HG02938 (cell line): ENCODE measurements at regions not wholly inside any gene's neighbourhood (a gene's known extent, or its start where the extent isn't known, plus 50 kb on each side); places are given as distances from the start of the nearest gene placed in this dataset.
"Not testable (repeated sequence)": the region's sequence is repeated elsewhere in the genome, so short reads cannot be mapped to it uniquely, and the experiment has no call there.

ENCODE experiments used
- ATAC-seq: cut with Tn5 transposase; IDR thresholded peaks from one replicate; pipeline ENCODE4 v1.9.1; 2021; ENCODE audit warnings: mild to moderate bottlenecking, moderate library complexity; ENCODE audit not compliant: unreplicated experiment

DNA sequence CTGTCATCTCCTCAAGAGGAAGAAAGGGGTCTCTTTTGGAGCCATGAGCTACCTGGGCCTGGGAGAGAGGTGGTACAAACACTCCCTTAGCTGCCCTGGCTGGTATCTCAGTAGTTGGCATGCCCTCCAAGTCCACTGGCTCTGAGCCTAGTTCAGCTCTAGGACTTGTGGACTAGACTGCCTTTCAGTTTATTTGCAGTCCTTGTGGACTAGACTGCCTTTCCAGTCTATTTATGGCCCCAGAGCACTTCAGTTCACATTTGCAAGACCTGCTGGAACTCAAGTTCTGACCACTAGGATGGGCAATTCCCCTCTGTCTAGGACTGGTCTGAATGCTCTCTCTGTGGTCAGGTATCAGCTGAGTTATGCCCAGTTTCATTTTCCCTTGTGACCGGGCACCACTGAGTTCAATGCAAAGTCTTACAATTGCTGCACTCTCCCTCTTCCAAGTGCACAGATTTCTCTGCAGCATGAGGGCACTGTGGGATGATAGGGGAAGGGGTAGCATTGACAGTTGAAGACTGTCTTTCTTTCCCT is 1019.0 kb downstream of the TAF11L14 start:
- ATAC-seq = peak; percentile 83

DNA sequence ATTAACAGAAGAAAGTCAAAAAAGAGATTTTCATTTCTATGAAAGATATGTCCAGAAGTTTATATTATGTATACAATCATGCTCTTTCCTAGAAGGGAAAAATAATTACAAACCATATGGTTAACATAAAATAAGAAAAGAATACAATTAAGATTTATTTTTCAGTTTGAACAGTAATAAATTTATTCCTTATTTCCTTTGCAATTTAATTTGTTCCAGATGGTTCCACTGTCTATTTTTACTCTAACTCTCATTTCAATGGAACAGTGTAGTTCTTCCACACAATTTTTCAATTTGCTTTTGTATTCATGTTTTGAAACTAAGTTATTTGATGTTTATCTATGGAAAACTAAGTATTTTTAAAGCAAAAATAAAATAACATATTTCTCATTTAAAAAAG is 1026.3 kb downstream of the TAF11L14 start:
- ATAC-seq = no peak

DNA sequence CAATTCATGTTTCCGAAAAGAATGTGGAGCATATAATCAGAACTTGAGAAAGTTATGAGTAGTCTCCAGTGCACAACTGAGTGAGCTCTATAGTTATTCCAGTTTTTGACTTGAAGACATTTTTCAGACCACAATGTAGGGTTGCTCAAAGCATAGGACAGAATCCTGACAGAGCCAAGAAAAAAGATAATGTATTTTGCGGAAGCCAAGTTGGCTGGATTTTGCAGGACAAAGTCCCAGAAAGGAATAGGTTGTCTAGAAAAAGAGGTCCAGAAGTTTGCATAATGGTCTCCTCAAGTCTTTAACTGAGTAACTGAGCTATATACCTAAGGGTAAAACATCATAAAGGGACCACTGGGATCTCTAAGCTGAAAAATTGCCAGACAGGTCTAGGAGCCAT is 1028.0 kb downstream of the TAF11L14 start:
- ATAC-seq = no peak

DNA sequence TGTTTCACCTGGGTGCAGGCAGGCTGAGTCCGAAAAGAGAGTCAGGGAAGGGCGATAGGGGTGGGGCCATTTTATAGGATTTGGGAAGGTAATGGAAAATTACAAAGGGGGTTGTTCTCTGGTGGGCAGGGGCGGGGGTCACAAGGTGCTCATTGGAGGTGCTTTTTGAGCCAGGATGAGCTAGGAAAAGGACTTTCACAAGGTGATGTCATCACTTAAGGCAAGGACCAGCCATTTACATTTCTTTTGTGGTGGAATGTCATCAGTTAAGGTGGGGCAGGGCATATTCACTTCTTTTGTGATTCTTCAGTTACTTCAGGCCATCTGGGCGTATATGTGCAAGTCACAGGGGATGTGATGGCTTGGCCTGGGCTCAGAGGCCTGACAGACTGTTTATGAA is 1040.0 kb downstream of the TAF11L14 start:
- ATAC-seq = not testable (repeated sequence)

DNA sequence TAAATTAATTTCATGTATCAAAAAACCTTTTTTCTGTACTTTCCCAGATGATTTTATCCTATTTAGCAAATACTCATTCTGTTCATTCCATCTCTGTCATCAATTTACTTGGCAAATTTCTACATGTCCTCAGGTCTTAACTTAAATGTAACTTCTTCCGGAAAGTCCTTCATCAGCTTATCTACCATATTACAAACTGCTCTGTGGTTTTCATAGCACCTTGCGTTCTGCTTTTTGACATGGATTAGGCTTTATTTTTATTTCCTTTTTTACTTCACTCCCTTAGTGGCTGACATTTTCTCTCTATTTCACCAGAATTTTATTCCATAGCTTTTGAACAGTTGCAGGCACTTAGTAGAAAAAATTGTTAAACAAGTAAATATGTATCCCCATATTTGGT is 1040.8 kb downstream of the TAF11L14 start:
- no peak for ATAC-seq

DNA sequence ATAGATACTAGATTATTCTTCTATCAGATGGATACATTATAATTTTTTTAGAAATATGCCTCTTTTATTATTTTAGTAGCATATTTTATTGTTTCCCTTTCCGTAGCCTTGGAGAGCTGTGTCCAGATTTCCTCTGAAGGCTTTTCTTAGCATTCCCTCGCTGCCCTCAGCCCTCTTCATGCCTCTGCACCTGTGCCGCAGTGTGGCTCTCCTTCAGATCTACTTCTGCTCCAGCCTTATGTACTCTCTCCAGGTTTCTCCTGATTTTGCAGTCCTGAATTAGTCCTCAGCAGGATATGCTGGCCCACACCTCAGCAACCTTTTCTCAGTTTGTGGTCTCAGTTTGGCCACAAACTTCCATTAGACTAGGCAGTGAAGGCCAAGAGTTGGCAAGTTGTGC is 1052.0 kb downstream of the TAF11L14 start:
- ATAC-seq = no peak

DNA sequence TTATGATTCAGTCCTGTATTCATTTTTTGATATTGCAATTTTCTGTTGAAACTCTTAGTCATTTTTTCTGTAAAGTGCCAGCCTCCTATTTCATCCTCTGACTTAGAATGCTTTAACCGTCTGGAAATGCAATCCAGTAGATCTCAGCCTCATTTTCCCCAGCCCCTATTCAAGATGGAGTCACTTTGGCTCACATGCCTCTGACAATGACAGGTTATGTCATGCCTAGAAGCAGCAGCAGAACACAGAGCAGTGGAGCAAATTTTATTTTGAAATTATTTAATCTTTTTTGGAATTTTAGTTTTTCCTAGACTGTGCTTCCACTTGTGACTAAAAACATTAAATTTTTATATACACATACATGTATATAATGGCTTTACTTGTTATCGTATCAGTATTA is 1053.2 kb downstream of the TAF11L14 start:
- no peak for ATAC-seq

DNA sequence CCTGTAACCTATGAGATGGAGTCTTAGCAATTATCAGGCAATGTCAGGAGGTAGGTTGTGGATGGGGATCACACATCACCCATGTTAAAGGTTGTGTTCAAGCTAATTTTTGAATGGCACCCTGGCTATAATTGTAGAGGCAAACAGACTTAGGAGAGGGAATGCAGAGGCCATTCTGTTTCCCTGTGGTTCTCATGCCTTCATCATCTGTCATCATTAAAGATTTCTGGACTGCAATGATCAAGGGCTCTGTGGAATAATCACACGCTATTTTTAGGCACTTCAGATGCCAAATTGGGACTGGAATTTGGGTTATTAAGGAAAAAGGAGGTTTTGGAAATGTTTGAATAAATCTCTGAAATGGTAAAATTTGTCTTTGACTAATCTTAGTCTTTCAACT is 1065.4 kb downstream of the TAF11L14 start:
- no peak for ATAC-seq

DNA sequence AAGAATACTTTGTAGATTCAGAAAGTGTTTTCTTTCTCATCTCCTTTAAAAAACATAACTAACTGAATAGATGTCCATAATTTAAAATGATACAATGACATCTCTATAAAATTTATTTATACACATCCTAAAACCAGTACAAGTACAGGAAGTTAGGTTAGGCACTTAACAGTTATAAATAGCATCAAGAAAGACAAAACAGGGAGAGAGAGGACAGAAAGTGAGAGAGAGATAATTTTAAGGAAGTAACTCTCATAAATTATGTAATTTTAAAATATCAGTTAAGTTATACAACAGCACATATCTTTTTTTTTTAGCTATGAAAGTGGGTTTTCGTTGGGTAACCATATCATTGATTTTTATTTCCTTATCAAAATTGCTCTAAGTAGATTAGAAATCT is 1068.6 kb downstream of the TAF11L14 start:
- no peak for ATAC-seq

DNA sequence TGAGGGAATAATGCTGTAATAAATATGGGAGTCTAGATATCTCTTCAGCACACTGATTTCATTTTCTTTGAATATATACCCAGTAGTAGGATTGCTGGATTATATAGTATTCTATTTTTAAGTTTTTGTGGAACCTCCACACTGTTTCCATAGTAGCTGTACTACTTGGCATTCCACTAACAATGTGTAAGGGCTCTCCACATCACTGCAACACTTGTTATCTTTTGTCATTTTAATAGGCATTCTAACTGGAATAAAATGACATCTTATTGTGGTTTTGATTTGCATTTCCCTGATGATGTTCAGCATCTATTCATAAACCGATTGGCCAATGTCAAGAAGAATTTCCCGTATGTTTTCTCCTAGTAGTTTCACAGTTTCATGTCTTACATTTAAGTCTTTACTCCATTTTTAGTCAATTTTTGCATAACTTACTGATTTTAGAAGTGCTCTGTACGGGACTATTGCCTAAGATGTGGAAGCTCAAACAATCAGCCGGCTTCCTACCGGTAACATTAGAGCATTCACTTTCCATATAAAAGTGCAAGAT is 1078.8 kb downstream of the TAF11L14 start:
- ATAC-seq = no peak

DNA sequence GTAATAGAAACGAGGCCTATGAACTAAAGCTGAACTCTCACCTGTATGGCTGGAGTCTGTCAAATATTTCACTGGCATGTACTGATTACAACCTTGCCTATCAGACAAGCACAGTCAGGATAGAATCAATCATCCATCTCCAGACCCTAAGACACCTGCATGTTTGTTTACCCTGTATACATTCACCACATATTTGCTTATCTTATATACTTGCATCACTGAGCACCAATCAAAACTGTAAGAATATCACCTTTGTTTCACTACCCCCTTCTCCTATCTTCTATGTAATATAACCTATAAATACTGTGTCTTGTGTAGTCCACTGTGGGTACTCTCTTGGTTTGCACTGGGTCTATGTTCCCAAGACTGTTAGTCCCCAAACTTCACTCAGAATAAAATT is 1085.7 kb downstream of the TAF11L14 start:
- no peak for ATAC-seq

DNA sequence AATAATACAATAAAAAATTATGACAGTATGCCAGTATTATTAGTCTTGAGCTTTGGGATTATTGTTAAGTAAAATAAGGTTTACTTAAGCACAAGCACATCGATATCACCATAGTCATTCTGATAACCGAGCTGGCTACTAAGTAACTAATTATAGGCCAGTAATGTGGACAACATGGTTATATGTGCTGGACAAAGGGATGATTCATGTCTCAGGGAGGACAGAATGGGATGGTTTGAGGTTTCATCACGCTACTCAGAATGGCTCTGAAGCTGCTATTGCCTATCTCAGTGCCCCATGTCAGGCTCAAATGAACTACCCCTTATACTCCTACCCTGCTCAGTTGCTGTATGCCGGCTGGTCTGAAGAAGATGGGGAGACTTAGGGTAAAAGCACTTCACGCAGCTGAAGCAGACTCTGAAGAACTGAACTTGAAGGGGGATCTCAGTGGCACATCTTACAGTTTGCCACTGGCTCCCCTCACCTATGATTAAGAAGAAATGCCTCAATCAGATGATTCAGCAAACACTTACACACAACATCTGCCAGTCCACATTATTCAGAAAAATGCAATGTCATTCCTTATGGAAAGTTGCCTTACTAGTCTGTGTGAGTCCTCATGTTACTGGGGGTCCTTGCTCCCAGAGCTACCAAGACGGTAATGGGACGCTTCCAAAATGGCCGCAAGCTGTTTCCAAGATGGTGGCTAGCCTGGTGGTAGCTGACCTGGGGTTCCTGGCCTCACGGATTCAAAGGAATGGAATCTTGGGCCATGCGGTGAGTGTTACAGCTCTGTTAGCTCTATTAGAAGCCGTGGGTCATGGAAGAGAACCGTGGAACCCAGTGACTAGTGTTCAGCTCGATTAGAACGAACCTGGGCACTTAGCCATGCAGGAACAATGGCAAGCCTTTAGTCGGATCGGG is 1098.6 kb downstream of the TAF11L14 start:
- no peak for ATAC-seq

DNA sequence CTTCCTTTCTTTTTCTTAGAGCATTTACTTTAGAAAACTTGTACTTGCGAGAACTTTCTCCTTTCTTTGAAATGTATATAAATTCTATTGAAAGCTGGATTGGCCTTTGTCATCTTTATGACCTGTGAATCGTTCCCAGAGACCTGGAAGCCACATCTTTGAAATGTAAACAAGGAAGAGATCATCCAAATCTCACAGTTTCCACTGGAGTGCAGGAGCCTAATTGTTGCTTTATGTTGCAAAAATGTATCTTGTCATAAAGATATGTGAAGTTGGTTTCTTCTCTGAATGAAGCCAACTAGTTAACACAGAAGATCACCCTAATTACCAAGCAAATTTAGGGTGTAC is 1101.8 kb downstream of the TAF11L14 start:
- no peak for ATAC-seq

DNA sequence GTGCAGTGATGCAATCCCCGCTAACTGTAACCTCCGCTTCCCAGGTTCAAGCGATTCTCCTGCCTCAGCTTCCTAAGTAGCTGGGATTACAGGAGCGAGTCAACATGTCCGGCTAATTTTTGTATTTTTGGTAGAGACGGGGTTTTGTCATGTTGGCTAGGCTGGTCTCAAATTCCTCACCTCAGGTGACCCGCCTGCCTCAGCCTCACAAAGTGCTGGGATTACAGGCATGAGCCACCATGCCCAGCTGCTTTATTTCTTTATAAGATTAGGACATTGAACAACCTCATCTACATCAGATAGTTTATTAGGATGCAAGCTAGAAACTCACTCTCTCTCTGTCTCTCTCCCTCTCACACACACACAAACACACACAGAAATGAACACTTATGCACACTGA is 1102.5 kb downstream of the TAF11L14 start:
- ATAC-seq = not testable (repeated sequence)

DNA sequence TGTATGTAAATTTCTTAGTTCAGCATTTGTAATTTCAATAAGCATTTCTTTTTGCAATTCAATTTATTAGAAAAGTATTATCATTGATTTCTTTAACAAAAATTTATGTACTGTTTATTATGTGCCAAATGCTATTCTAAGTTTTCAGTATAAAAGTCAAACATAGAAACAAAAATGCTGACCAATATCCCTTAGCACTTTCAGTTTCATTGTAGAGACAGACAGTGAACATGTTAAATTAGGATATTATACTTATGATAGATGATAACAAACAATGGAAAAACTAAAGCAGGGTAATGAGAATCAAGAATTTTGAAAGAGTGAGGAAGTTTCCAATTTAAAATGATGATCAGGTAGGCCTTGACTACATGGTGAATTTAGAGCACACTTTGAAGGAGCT is 1106.0 kb downstream of the TAF11L14 start:
- ATAC-seq = peak; percentile 39

DNA sequence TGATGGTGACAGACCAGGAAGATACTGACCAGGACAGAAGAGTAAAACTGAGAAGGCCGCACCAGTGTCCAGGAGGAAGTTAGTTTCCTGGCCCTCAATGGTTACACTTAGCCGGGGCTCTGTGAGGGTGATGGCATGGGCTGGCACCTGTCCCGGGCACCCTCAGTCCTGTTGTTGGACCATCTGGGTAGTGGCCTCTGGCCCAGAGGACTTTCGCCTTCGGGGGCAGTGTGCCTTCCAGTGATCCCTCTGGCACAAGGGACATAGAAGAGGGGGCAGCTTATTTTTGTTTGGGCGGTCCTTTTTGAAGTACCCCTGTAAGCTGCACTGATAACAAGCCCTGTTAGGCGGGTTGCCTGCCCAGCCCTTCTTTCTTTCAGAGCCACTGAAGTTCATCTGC is 1108.6 kb downstream of the TAF11L14 start:
- no peak for ATAC-seq

DNA sequence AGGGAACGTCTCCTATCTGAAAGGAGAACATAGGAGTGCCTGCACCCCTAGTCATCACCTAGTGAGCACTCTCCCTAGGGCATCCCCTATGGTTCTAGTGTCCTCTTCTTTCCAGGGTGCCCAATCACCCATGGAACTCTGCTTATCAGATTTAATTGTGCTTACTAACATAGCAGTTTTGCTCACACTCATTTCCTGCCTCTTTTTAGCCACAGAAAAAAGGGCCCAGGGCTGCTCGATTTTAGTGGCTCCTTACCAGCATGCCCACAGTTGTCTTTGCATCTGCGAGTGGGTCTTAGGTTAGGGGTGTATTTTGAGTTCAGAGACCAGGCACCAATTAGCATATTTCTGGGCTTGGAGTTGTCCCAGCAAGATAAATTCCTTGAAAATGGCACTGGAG is 1110.2 kb downstream of the TAF11L14 start:
- ATAC-seq = no peak

DNA sequence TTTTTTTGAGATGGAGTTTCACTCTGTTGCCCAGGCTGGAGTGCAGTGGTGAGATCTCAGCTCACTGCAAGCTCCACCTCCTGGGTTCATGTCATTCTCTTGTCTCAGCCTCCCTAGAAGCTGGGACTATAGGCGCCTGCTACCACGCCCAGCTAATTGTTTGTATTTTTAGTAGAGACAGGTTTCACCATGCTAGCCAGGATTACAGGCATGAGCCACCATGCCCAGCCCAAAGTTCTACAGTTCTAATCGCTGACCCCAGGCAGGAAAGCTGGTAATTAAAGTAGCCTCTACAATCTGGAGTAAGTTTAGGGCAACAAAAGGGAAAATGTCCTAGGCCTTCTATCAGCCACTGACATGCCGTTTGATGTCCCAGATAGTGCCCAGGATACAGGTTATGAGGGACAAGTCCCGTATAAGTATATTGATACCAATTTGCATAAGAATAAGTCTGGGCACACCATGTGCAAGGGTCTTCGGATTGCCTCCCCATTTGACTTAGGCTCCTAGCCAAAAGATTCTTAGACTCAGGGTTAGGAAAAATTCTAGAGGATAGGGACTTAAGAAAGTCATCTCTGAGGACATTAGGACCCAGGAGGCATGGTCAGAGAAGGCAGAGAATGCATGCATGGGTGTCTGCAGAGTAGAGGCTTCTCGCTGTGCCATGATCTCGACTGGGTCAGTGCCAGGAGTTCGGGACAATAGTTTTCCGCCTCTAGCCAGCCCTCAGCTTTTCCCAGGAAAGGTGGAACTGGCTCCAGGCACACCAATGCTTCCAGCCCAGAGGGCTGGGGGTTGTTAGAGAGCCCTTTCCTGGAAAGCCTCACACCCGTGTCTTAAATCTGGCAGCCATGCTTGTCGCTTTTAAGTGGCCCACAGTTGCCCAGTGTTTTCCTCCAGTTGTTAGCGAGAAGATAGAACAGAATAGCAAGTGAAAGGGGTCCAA is 1111.1 kb downstream of the TAF11L14 start:
- ATAC-seq = peak; percentile 30

DNA sequence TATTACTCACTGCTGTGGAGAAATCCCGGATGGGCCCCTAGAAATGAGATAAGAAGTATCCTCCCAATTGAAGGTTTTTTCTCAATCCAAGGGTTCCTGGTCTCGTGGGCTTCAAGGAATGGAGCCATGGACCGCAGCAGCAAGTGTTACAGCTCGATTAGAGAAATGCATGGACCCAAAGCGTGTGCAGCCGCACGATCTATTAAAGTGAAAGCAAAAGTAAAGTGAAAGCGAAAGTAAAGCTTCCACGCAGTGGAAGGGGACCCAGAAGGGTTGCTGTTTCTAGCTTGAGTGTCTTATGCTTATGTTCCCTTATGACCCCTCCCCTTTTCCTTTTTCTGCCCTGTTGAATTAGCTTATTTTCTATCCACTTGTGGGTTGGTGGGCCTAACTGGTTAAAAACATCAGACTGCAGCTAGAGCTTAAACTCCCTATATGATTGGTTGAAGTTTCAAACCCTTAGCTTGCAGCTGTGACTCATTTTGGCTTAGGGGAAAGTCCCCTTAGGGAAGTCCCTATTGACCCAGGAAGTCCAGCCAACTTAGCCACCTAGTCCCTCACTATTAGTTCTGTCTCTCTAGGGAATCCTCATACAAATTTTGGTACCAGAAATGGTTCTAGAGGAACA is 1111.8 kb downstream of the TAF11L14 start:
- peak; percentile 75 for ATAC-seq

DNA sequence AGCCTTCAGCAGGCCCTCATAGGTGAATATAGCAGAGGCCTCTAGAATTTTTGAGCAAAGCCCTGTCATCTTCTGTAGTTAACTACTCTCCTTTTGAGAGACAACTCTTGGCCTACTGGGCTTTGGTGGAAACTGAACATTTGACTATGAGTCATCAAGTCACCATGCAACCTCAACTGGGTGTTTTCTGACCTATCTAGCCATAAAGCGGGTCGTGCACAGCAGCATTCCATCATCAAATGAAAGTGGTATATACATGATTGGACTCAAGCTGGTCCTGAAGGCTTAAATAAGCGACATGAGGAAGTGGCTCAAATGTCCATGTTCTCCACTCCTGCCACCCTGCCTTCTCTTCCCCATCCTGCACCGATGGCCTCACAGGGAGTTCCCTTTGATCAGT is 1115.5 kb downstream of the TAF11L14 start:
- ATAC-seq = peak; percentile 27

DNA sequence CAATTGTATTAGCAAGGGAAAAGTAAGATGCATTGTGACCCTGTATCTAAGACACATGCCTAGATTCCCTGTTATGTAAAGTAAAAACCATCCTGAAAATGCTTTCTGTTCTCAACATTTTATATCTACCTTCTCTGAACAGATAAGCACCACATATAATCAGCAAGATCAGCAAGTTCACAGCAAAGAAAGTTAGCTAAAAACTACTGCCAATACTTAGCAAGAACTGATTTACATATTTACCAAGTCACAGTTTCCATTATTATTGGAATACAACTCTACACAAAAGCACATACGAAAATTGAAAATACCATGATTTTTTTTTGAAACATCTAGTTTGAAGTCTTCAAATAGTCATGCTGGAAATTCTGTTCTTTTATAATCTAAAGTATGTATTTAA is 1118.1 kb downstream of the TAF11L14 start:
- ATAC-seq = no peak
